A549 (cell line): ENCODE measurements at regions not wholly inside any gene's neighbourhood (a gene's known extent, or its start where the extent isn't known, plus 50 kb on each side); places are given as distances from the start of the nearest gene placed in this dataset.

ENCODE experiments used
- CTCF ChIP-seq: fragments of >200 bp; sonication (Bioruptor Twin); formaldehyde crosslinking; IDR thresholded peaks from 3 replicates; pipeline ENCODE4 v1.5.1; 2016
- EP300 ChIP-seq, 2 experiments: fragments of >200 bp; sonication (Bioruptor Twin); formaldehyde crosslinking; IDR thresholded peaks; 2 replicates in 1 of 2; 3 replicates in 1 of 2; pipeline ENCODE4 v1.6.1; 2016 to 2017
- MAX ChIP-seq: IDR thresholded peaks from 2 replicates; pipeline ENCODE4 v1.6.1; 2012
- NR3C1 ChIP-seq: fragments of >200 bp; sonication (Bioruptor Twin); formaldehyde crosslinking; IDR thresholded peaks from 3 replicates; pipeline ENCODE4 v1.6.1; 2017
- RARB ChIP-seq: fragments of 250-450 bp; sonication (Bioruptor Pico); IDR thresholded peaks from 2 replicates; pipeline ENCODE4 v1.8.0; 2021; ENCODE audit warnings: mild to moderate bottlenecking, moderate library complexity
- TP53 ChIP-seq: fragments of 250-450 bp; sonication (Bioruptor Pico); IDR thresholded peaks from 2 replicates; pipeline ENCODE4 v1.5.0; 2021; ENCODE audit warnings: mild to moderate bottlenecking, moderate library complexity
- ZNF302 ChIP-seq: fragments of 250-450 bp; sonication (Bioruptor Pico); IDR thresholded peaks from 2 replicates; pipeline ENCODE4 v1.9.0; 2021; ENCODE audit warnings: inconsistent platforms, mild to moderate bottlenecking, moderate library complexity

DNA sequence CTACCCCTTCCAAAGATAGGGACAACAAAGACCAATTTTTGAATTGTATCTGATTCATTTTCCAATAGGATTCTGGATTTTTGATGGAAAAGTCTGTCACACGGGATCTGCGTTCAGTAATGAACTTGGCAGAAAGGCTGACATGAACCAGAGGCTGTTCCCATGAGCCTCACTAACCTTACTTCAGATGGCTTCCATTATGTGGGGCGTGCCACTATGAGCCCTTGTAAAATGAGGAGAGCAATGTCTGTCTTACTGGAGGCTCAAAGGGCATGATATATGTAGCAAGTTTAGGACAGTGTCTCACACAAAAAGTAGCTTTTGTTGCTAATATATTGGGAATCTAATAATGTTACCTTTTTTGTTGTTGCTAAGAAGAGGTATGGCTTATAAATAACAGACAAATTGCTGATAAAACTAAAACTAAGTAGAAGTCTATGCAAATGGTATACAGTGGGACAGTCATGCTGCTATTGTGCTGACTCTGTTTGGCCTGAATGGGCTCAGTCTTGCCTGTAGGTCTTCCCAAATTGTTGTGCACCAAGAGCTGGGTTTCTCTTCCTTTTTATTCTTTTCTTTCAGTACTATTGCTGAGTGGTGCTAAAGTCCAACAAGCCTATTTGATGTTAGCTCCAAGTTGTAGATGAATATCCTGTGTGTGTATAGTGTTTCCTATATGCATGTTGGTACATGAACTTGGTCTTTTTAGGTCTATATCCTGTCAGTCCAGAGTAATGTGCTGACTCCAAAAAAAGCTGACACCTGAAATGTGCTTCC lies 132.1 kb downstream of the SPRY1 start:
- no peak for TF ChIP-seq RARB (CRISPR knock-in tag)
- TF ChIP-seq CTCF: no peak
- TF ChIP-seq TP53: no peak
- TF ChIP-seq NR3C1: no peak
- TF ChIP-seq ZNF302 (CRISPR knock-in tag): no peak
- no peak for TF ChIP-seq EP300 (IDR thresholded peaks at IDR 0.05)
- no peak for TF ChIP-seq MAX
